KBM-7 (cell line): ENCODE measurements at regions not wholly inside any gene's neighbourhood (a gene's known extent, or its start where the extent isn't known, plus 50 kb on each side); places are given as distances from the start of the nearest gene placed in this dataset.

ENCODE experiments used
- DNase-seq: peaks from one replicate; pipeline ENCODE4 v3.0.0-alpha.2; 2015
- in situ Hi-C: fragments of 300-500 bp; cut with MboI; formaldehyde crosslinking; loops from 2 replicates; pipeline ENCODE4 v1.14.3; 2020; ENCODE audit warnings: low sequenced_read_pairs, low pct_unique_long_range_greater_than_20kb, mixed read lengths

DNA sequence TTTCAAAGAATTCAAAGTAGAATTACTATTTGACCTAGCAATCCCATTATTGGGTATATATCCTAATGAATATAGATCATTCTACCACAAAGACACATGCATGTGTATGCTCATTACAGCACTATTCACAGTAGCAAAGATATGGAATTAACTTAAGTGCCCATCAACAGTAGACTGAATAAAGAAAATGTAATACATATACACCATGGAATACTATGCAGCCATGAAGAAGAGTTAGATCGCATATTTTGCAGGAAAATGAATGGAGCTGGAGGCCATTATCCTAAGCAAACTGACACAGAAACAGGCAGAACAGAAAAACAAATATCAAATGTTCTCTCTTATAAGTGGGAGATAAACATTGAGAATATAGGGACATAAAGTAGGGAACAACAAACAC, 519.2 kb upstream of the REG3G start:
- in situ Hi-C loops, result no loop called here
- DNase-seq, result no peak

- in situ Hi-C loops, result no loop called here
- DNase-seq, result no peak
These were observed 503.6 kb upstream of the REG3G start for GRCh38 chr2:78521938-78522337.

DNA sequence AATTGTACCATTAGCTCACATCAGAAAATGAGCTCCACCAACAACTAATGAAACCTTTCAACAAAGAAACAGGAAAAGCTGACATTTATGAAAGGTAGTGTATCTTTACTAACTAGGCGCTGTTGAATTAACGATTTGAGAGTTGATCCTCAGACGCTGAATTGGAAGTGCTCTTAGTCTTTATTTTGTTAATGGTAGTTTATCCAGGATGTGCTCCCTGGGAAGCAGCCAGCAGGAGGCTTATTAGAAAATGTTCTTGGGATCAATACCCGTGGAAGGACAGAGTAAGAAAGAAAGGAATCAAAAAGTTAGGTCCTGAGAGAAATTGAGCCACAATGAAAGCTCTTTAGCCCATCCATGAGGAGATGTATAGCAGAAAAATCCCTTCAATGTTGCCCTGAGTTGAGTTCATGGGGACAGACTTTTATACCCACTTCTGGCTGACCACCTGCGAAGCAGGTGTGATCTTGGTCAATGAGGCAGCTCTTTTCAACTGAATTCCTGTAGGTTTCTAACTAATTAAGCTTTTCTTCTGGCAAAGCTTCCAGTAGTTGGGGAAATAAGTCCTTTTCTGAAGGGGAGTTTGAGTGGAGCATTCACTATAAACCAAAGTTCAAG, 492.6 kb upstream of the REG3G start:
- DNase-seq, result no peak
- in situ Hi-C loops, result no loop called here

GRCh38 chr2:78535395-78535794, 490.1 kb upstream of the REG3G start:
- in situ Hi-C loops, result no loop called here
- DNase-seq, result no peak

DNA sequence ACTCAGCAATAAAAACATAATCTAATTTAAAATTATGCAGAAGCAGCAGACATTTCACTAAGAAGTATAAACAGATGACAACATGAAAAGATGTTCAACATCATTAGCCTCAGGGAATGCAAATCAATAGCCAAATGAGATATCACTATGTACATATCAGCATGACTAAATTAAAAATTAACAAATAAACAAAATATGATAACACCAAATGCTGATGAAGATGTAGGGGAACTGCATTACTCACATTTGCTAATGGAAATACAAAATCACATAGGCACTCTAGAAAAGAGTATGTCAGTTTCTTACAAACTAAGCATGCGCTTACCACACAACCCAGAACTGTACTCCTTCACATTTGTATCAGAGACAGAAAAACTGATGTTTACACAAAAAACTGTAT, 487.2 kb upstream of the REG3G start:
- DNase-seq, result no peak
- in situ Hi-C loops, result no loop called here

- in situ Hi-C loops, result no loop called here
- DNase-seq, result no peak
These were observed 485.2 kb upstream of the REG3G start for GRCh38 chr2:78540255-78540654.

DNA sequence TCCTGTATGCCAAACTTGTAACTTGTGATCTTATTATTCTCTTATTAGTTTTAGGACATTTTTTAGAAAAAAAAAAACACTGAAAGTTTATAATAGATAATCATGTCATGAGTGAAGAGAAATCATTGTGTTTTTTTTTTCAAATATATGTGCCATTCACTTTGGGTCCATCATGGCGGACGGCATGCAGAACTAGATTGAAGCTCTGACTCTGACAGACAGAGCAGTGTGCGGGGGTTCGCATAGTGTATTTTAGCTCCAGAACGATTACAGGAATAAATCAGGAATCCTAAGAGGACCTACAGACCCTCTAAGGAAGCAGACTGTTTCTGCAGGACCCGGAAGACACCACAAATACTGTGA, 484.4 kb upstream of the REG3G start:
- in situ Hi-C loops, result no loop called here

DNA sequence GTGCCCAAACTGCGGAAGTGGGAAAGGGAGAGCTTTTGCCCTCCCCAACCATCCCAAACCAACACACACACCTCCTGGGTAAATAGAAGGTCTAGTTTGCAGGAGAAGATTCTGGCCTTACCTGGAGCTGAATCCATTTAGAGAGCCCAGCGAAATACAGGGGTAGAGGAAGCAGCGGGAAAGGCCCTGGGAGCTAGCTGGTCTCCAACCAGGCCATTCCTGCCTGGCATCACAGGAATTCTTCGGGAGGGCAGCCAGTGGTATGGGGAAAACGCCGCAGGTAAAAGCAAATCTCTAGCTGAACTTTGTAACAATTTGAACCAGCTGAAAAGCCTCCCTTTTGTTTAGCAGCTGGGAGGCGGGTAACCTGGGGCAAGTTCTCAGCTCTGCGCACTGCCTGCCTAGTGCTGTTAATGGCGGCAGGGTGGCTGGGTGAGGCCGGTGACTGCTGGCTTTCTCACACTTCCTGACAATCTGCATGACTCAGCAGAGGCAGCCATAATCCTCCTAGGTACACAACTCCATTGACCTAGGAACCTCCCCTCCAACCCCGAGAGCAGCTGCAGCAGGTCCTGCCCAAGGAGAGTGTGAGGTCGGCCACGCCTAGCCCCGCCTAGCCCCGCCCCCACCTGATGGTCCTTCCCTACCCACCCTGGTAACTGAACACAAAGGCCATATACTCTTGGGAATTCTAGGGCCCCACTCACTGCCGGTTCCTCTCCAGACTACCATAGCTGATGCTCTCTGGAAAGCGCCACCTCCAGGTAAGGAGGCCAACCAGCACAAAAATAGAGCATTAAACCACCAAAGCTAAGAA, 483.8 kb upstream of the REG3G start:
- no peak for DNase-seq
- in situ Hi-C loops, result no loop called here

More for the DNA sequence above, 484.4 kb upstream of the REG3G start:
- no peak for DNase-seq

GRCh38 chr2:78546843-78547242, 478.7 kb upstream of the REG3G start:
- DNase-seq, result no peak
- in situ Hi-C loops, result no loop called here

DNA sequence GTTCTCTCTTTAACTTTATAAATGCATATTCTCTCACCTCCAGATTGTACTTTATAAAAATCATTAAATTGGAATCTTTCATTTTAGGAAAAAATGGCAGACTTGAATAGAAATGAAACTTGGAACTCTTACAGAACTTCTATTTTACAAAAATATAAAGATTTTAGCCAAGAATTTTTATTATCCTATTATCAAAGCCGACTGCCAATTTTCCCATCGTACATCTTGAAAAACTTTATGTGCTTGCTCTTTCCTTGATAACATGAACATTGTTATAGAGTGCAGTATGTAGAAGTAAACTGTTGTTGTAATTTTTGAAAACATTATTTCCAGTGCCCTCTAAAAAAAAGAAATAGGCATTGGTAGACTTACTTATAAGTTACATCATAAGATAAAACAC, 475.7 kb upstream of the REG3G start:
- DNase-seq, result no peak
- in situ Hi-C loops, result no loop called here

DNA sequence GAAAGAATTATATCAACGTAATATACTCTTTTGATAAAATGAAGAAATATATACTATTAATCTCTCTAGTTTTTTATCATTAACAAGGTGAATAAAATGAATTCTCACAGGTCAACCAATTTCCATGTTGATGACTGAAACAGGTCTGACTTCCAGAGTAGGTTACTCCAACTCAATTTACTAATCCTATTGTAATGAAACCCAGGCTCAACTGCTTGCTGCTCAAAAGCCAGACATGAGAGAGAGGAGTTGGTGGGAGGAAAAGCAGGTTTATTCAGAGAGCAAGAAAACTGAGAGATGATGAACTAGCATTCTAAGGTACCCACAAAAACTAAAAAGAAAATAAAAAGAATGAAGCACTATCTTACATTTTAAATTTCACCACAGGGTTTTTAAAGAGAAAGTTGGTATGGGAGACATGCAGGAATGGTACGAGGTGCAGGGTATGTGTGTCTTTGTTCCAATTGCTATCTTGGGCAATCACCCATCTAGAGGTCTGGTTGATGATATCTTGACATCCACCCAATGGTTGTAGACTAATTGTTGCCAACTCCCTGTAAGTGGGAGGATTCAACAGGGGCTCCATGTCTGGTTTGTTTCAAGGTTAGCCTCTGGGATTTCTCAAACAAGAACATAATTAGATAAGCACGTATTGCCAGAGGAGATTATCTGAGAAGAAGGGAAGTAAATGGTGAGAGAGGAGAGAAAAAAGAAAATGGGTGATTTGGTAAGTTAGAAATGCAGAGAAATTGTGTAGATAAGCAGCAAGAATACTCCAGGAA, 471.4 kb upstream of the REG3G start:
- no peak for DNase-seq
- in situ Hi-C loops, result no loop called here

GRCh38 chr2:78561876-78562275, 463.6 kb upstream of the REG3G start:
- no peak for DNase-seq
- in situ Hi-C loops, result no loop called here

GRCh38 chr2:78564666-78565065, 460.8 kb upstream of the REG3G start:
- no peak for DNase-seq
- in situ Hi-C loops, result no loop called here

GRCh38 chr2:78568782-78569373, 456.6 kb upstream of the REG3G start:
- in situ Hi-C loops, result no loop called here
- DNase-seq, result no peak

GRCh38 chr2:78576409-78576808, 449.1 kb upstream of the REG3G start:
- in situ Hi-C loops, result no loop called here
- no peak for DNase-seq

DNA sequence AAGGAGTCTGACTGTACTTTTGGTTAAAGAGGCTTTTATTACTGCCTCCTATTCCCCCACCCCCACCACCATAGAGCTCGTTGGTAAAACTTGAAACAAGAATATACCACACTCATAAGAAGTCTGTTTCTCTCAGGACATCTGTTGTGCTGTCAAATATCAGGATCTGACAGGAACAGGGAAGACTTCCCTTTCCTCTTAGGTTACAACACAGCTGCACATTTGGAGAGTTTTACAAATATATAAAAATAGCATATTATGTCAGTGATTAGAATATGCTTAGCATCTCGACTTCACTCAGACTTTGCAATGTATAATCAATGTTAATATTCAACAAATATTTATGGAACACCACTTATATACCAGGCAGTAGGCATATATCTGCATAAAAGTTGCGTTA, 439.6 kb upstream of the REG3G start:
- DNase-seq, result no peak
- in situ Hi-C loops, result no loop called here

DNA sequence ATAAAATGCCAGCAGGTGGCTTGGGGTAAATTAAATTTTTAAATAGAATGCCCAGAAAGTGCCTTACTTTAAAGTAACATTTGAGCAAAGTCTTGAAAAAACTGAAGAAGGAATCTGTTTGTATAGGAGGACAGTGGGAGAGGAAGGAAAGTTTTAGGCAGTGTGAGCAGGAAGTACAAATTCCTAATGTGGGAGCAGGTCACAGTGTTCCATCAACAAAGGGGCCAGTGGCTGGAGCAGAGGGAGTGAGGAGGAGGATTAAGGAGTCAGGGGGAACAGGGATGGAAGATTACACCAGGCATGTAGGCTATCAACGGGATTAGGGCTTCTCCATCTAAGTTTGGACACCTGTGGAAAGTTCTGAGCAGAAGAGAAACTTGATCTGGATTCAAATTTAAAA, 439.2 kb upstream of the REG3G start:
- DNase-seq, result no peak
- in situ Hi-C loops, result no loop called here

DNA sequence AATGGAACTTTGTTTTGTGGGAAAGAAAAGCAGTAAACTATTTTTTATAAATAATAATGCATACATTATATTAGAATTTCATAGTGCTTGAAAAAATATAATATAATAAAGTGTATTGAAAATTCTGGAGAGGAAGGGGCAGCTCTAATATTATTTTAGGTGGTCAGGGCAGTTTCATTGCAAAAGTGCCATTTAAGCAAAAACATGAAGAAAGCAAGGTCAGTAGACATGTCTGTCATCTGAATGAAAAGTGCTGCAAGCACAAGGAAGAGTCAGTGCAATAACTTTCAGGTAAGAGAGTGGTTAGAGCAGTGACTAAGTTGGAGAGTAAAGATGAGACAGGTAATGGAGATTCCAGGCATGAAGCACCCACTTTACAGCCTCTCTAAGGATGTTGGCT, 435.6 kb upstream of the REG3G start:
- in situ Hi-C loops, result no loop called here
- DNase-seq, result no peak

- no peak for DNase-seq
- in situ Hi-C loops, result no loop called here
These were observed 433.0 kb upstream of the REG3G start for GRCh38 chr2:78592491-78592890.

DNA sequence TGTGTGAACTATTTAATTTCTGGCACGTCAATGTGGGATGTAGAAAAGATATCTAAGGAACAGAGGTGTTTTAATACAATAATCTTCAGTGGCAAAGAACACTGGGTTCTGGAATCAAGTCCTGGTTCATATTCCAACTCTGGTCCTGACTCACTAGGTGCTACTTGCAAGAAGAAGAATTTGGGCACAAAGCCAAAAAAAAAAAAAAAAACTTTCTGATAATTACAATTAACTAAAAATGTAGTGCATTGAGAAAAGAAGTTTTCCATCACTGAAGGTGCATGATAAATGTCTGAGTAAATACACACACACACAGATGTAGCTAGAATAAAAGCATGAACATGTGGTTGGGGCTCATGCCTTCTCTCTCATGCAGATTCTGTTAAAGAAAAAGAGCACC, 424.4 kb upstream of the REG3G start:
- in situ Hi-C loops, result no loop called here
- no peak for DNase-seq
